ENCODE measurements at regions not wholly inside any gene's neighbourhood (a gene's known extent, or its start where the extent isn't known, plus 50 kb on each side); places are given as distances from the start of the nearest gene placed in this dataset.

DNA sequence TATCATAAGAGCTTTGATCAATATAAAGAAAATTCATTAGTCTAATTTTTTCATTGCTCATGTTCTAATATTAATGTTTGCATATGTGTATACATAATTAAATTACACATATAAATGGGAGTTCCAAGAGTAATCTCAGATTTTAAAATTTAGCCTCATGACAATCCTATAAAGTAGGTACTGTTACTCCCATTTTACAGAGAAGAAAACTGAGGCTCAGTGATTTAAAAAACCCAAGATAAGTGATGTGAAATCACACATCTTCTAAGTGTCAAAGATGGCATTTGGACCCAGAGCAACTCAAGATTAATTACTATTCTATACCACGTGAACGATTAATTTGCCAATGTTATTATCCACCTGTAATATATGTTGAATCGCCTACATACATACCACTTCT lies 122.3 kb downstream of the TM2D1 start:
- H3K4me1 Mint-ChIP-seq (ENCODE audit: low read depth in 2 of 2), result no peaks in the 10 kb centered on the region
- H3K9me3 Mint-ChIP-seq, result no peaks in the 10 kb centered on the region
- H3K36me3 Mint-ChIP-seq, result no peaks in the 10 kb centered on the region
- ATAC-seq, result no peak
- H3K27me3 Mint-ChIP-seq, result peaks cover 6 to 39% of the 10 kb centered on the region in 2 donors
- no peak for DNase-seq (ENCODE audit: low spot score)
- H3K4me3 Mint-ChIP-seq, result no peak overlapping the region
- H3K27ac Mint-ChIP-seq, result no peak overlapping the region

DNA sequence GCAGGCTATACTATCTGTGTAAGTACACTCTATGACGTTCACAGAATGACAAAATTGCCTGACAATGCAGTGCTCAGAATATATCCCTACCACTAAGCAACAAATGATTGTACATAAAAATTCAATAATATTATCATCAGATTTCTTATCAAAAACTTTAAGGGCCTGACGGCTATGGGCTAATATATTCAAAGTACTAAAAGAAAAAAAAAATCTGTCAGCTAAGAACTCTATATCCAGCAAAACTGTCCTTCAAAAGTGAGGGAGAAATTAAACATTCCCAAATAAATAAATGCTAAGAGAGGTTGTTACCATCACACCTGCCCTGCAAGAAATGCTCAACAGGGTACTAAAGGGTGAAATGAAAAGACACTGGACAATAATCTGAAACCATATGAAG lies 127.3 kb downstream of the TM2D1 start:
- Mint-ChIP-seq H3K4me1 (ENCODE audit: low read depth in 2 of 2) (no peaks in the 10 kb centered on the region), H3K27ac (no peak overlapping the region)
- no peak for DNase-seq (ENCODE audit: low spot score)

DNA sequence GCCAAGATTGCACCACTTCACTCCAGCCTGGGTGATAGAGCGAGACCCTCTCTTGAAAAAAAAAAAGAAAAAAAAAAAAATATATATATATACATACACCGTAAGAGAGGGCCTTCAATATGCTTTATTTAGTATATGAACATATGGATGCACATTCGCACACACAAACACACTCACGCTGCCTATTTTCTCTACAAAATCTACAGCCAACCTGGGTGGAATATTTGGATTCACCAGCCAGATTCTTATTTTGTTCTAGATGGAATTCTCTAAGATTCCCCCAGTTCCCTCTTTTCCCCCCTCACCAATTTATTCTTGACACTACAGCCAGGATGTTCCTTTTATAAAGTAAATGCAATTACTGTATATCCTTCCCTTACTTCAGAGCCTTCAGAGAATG lies 131.6 kb downstream of the TM2D1 start:
- no peaks in the 10 kb centered on the region for H3K36me3 Mint-ChIP-seq
- ATAC-seq (no peak), DNase-seq (ENCODE audit: low spot score) (no peak)
- no peak overlapping the region for H3K4me3 Mint-ChIP-seq
- no peak overlapping the region for H3K27ac Mint-ChIP-seq
- H3K4me1 Mint-ChIP-seq (ENCODE audit: low read depth in 2 of 2), result no peaks in the 10 kb centered on the region
- H3K27me3 Mint-ChIP-seq, result peaks cover 11 to 26% of the 10 kb centered on the region in 2 donors
- H3K9me3 Mint-ChIP-seq, result no peaks in the 10 kb centered on the region

More for the DNA sequence above, 127.3 kb downstream of the TM2D1 start:
- H3K36me3 Mint-ChIP-seq, result no peaks in the 10 kb centered on the region
- H3K27me3 Mint-ChIP-seq, result peaks cover 11 to 42% of the 10 kb centered on the region in 2 donors
- no peak for ATAC-seq
- no peak overlapping the region for H3K4me3 Mint-ChIP-seq
- H3K9me3 Mint-ChIP-seq, result no peaks in the 10 kb centered on the region

DNA sequence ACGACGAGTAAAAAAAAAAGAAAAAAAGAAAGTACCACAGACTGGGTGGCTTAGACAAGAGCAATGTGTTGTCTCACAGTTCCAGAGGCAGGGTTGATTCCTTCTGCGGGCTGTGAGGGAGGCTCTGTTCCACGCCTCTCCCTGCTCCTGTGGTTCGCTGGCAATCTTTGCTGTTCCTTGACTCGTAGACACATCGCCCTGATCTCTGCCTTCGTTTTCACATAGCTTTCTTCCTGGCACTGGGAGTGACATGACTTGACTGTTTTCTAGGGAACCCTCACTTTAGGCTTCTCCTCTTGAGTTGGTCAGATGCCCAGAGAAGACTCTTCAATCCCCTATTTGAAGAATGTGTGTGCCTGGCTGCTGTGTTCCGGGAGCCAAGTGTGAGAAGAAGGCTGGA lies 133.6 kb downstream of the TM2D1 start:
- H3K36me3 Mint-ChIP-seq, result no peaks in the 10 kb centered on the region
- H3K9me3 Mint-ChIP-seq, result no peaks in the 10 kb centered on the region
- H3K27ac Mint-ChIP-seq, result no peak overlapping the region
- ATAC-seq, result no peak
- no peak for DNase-seq (ENCODE audit: low spot score)
- H3K4me3 Mint-ChIP-seq, result no peak overlapping the region
- no peaks in the 10 kb centered on the region for H3K4me1 Mint-ChIP-seq (ENCODE audit: low read depth in 2 of 2)
- H3K27me3 Mint-ChIP-seq, result peaks cover 11 to 16% of the 10 kb centered on the region in 2 donors

DNA sequence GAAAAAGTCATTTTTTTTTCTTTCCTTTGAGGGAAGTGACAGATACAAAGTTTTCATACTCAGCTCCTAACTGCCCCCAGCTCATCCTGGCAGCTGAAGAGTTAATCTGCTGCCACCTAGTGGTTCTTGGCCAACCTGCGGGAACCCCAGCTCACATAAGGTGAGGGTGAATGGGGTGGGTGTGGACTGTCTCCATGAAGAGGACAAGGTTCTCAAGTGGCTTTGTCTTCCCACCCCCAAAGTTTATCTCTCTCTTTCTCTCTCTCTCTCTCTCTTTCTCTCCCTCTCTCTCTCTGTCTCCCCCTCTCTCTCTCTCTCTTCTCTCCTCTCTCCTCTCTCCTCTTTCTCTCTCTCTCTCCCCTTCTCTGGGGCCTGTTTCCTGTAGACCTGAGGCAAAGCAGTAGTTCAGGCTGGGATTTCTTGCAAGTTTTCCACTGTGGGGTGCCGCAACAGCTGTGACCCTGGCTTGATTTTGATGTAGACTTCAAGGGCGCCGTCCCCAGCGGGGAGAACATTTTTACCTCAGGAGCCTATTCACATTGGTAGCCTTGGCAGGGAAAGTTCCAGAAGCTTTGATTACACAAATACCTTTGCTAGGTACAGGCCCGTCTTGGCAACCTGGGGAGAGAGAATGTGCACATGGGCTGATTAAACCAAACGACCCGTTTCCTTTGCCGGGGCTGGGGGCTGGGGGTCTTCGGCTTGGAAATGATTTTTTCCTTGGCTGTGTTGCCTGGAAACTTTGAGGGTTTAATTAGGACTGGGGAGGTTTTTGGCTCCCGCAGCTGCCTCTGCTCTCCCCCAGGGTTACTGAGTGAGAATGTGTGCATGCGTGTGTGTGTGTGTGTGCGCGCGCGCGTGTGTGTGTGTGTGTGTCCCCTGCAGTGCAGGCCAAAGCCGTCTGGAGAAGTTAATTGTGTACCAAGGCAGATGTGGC lies 135.9 kb downstream of the TM2D1 start:
- H3K27me3 Mint-ChIP-seq, result peaks cover 8 to 15% of the 10 kb centered on the region in 2 donors
- DNase-seq (ENCODE audit: low spot score), result no peak
- H3K36me3 Mint-ChIP-seq, result no peaks in the 10 kb centered on the region
- H3K9me3 Mint-ChIP-seq, result no peaks in the 10 kb centered on the region
- H3K4me1 Mint-ChIP-seq (ENCODE audit: low read depth in 2 of 2), result no peaks in the 10 kb centered on the region
- H3K4me3 Mint-ChIP-seq, result no peak overlapping the region
- H3K27ac Mint-ChIP-seq, result no peak overlapping the region
- peak; percentile 70 to 74 for ATAC-seq

DNA sequence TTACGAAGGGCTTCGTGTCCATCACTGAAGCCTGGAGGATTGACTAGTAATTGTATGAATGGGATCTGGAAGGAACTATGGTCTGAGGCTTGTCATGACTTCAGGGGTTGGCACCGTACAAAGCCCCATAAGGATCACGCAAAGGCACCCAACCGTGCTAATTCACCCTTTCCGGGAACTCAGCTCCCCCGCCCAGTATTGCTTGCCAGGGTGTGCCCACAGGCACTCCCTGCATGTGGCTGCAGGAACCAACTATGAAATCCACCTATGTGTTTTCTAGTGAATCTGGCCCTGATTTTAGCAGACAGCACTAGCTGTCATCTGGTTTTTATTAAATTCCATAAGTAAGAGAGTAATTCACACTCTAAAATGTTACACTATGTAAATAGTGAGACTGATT lies 139.2 kb downstream of the TM2D1 start:
- Mint-ChIP-seq H3K4me3 (no peak overlapping the region), H3K9me3 (no peaks in the 10 kb centered on the region), H3K4me1 (ENCODE audit: low read depth in 2 of 2) (no peaks in the 10 kb centered on the region), H3K36me3 (no peaks in the 10 kb centered on the region), H3K27ac (no peak overlapping the region), H3K27me3 (no peaks in the 10 kb centered on the region)
- ATAC-seq, result no peak
- DNase-seq (ENCODE audit: low spot score), result no peak

DNA sequence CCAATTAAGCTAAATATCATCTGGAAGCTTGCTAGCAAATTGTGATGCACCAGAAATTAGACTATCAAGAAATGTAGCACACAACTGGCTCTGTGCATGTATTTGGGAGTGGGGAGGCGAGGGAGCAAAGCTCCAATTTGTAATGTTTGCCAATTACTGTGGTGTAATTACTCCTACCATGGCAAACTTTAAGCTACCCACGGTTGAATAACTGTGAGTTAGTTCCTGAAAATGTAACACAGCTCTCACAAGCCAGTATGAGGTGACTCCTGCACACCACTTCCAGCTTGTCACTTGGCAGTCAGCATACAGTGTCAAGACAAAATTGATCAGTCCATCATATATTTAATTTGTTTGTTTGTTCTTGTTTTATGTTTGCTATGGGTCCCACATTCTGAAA lies 141.2 kb downstream of the TM2D1 start:
- Mint-ChIP-seq H3K4me3 (no peak overlapping the region), H3K9me3 (no peaks in the 10 kb centered on the region), H3K36me3 (no peaks in the 10 kb centered on the region), H3K27ac (no peak overlapping the region), H3K4me1 (ENCODE audit: low read depth in 2 of 2) (no peaks in the 10 kb centered on the region), H3K27me3 (peaks cover 0 to 2% of the 10 kb centered on the region in 2 donors)
- DNase-seq (ENCODE audit: low spot score) (no peak), ATAC-seq (no peak)

DNA sequence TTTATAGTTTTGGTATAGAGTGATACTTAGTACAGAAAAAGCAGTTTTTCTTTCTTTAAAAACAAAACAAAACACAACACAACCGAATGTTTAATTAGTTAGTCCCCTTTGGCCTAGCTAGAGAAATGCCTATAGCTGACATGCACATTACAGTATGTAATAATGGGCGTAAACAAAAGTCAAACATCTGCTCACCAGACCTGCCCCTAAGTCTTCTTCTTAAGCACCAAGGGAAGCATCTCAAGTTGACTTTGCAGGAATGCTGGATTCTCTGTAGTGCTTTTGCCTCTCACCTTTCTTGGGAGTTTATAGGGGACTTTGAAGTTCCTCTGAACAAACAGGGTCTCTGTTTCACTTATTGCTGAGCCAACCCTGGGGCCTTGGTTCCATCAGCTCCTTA lies 143.7 kb downstream of the TM2D1 start:
- H3K4me1 Mint-ChIP-seq (ENCODE audit: low read depth in 2 of 2), result no peaks in the 10 kb centered on the region
- ATAC-seq (no peak), DNase-seq (ENCODE audit: low spot score) (no peak)
- H3K36me3 Mint-ChIP-seq, result no peaks in the 10 kb centered on the region
- H3K27ac Mint-ChIP-seq, result no peak overlapping the region
- no peaks in the 10 kb centered on the region for H3K9me3 Mint-ChIP-seq
- H3K4me3 Mint-ChIP-seq, result no peak overlapping the region
- H3K27me3 Mint-ChIP-seq, result peaks cover 4 to 11% of the 10 kb centered on the region in 2 donors

DNA sequence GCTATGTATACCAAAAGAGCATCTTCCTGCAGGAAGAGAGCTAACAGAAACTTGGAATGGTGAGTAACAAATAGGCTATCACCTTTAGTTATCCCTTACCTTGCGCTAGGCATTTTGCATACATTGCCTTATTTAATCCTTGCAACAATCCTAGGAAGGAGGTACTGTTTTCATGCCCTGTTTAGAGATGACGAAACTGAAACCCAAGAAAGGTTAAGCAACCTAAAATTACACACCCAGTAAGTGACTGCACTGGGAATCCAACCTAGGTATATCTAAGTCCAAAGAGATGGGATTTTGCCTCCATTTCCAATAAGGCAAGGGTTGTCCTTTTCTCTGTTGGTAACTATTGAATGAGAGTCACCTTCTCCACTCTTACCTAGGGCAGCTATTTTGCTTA lies 144.5 kb downstream of the TM2D1 start:
- Mint-ChIP-seq H3K4me3 (no peak overlapping the region), H3K27me3 (peaks cover 4 to 12% of the 10 kb centered on the region in 2 donors), H3K4me1 (ENCODE audit: low read depth in 2 of 2) (no peaks in the 10 kb centered on the region), H3K36me3 (no peaks in the 10 kb centered on the region), H3K27ac (no peak overlapping the region), H3K9me3 (no peaks in the 10 kb centered on the region)
- ATAC-seq, result no peak
- DNase-seq (ENCODE audit: low spot score), result no peak

DNA sequence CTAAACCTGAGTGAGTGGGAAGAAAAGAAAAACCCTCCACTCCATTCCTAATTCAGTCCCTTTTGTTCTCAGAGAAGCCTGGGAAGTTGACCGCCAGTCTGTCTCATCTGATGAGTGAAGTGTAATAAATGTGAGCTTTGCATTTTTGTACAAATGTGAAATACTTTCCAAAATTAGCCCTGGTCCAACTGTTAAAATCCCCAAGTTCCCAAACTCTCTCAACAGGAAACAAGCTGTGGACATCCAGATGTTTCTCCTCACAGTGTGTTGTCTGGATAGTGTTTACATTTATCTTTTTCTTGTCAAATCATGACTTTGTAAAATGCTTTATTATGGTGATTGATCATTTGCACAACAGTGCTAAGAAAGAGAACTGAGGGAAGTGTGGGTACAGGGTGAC lies 145.1 kb downstream of the TM2D1 start:
- peaks cover 4 to 12% of the 10 kb centered on the region in 2 donors for H3K27me3 Mint-ChIP-seq
- DNase-seq (ENCODE audit: low spot score), result no peak
- no peak for ATAC-seq
- H3K4me3 Mint-ChIP-seq, result no peak overlapping the region
- H3K9me3 Mint-ChIP-seq, result no peaks in the 10 kb centered on the region
- no peaks in the 10 kb centered on the region for H3K4me1 Mint-ChIP-seq (ENCODE audit: low read depth in 2 of 2)
- no peak overlapping the region for H3K27ac Mint-ChIP-seq
- no peaks in the 10 kb centered on the region for H3K36me3 Mint-ChIP-seq

DNA sequence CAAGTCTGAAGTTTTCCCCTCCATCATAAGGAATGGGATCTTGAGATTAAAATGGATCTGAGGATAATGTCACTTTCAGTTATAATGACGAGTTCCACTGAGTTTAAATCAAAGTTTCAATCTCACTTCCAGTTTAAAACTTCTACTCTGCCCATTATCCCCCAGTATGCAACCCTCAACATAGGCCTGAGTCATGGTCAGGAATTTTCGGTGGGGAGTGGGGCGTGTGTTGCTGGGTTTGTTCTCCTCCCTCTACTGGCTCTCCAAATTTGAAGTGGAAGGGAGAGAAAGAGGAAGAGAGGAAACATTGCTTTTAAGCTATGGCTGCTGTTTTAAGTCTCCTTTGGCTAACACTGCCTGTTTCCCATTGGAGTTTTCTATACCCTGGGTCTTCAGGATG lies 152.9 kb downstream of the TM2D1 start:
- peaks cover 0 to 6% of the 10 kb centered on the region in 2 donors for H3K27me3 Mint-ChIP-seq

DNA sequence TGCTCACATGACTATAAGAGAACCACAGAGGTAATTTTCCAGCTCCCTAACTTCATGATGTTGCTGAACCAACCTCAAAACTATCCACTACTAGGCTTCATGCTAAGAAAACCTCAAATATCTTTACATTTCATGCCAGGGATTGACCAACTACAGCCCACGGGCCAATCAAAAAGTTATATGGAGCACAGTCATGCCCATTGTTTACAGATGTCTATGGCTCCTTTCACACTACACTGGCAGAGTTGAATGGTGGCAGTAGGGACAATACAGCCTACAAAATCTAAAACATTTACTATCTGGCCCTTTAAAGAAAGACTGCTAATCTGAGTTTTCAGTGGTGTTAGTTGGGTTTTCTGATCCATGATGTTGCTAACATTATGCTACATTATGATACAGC lies 154.8 kb downstream of the TM2D1 start:
- no peaks in the 10 kb centered on the region for H3K36me3 Mint-ChIP-seq
- H3K4me3 Mint-ChIP-seq, result no peak overlapping the region
- no peaks in the 10 kb centered on the region for H3K27me3 Mint-ChIP-seq
- H3K27ac Mint-ChIP-seq, result no peak overlapping the region
- no peak for DNase-seq (ENCODE audit: low spot score)
- H3K9me3 Mint-ChIP-seq, result peaks cover 5% of the 10 kb centered on the region
- H3K4me1 Mint-ChIP-seq (ENCODE audit: low read depth in 2 of 2), result no peaks in the 10 kb centered on the region
- ATAC-seq, result no peak

More for the DNA sequence above, 152.9 kb downstream of the TM2D1 start:
- no peaks in the 10 kb centered on the region for H3K9me3 Mint-ChIP-seq
- no peaks in the 10 kb centered on the region for H3K36me3 Mint-ChIP-seq
- ATAC-seq, result no peak
- H3K4me1 Mint-ChIP-seq (ENCODE audit: low read depth in 2 of 2), result no peaks in the 10 kb centered on the region
- no peak for DNase-seq (ENCODE audit: low spot score)
- H3K4me3 Mint-ChIP-seq, result no peak overlapping the region
- no peak overlapping the region for H3K27ac Mint-ChIP-seq

DNA sequence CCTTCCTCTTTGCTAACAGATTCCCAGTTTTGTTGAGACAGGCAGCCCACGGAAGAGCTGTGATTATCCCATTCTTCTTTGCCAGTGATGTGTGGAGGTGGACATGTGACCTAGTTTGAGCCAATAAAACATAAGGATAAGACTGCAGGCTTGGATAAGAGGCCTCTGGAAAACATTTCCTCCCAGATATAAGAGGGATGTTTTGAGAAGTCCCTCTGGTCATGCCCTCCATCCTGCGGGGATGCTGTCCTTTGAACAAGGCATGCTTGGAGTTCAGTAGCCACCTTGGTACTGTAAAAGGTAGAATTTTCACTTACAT lies 155.7 kb downstream of the TM2D1 start:
- no peak for DNase-seq (ENCODE audit: low spot score)
- no peak for ATAC-seq
- Mint-ChIP-seq H3K4me1 (ENCODE audit: low read depth in 2 of 2) (no peaks in the 10 kb centered on the region), H3K36me3 (no peaks in the 10 kb centered on the region), H3K27me3 (no peaks in the 10 kb centered on the region), H3K4me3 (no peak overlapping the region), H3K9me3 (peaks cover 10% of the 10 kb centered on the region), H3K27ac (no peak overlapping the region)

DNA sequence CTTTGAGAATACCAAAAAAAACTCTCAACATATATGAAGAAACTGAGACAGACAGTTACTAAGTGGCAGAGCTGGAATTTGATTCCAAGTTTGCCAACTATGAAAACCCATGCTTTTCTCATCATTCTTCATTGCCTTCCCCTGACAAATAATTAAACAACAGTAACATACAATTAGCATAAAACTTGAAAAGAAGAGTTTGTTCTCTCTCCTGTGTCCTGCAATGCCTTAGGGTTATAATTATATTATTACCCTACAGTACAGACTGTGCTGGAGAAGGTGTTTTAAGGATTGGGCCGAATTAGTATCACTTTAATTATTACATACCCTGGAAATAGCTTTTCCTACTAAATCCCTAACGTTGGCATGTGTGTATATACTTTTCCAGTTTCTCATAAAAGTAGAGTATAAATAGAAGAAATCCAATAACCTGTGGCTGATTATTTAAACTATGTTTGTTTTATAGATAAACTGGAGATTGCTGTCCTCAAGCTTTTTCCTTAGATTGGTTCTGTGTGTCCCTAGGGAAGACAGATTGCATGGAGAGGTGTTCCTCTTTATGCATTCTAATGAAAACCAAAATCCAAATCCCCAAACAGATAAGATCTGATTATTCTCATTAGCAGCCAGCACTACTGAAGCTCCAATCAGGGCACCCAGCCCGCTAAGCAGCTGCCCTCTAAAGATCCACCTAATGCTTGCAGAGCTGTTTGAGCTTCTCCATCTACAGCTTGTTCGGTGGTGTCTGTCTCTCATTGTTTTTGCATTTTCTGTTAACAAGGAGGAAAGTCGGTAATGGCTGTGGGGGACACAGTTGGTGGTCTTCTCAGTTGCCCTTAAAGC lies 156.3 kb downstream of the TM2D1 start:
- H3K4me1 Mint-ChIP-seq (ENCODE audit: low read depth in 2 of 2), result no peaks in the 10 kb centered on the region
- no peak overlapping the region for H3K27ac Mint-ChIP-seq
- no peaks in the 10 kb centered on the region for H3K36me3 Mint-ChIP-seq
- DNase-seq (ENCODE audit: low spot score) (no peak), ATAC-seq (no peak)
- no peaks in the 10 kb centered on the region for H3K27me3 Mint-ChIP-seq
- H3K9me3 Mint-ChIP-seq, result peaks cover 10% of the 10 kb centered on the region
- H3K4me3 Mint-ChIP-seq, result no peak overlapping the region

Measured in natural killer cell treated with Interleukin-12 subunit alpha and Interleukin-12 subunit beta and Interleukin-15 and Interleukin-18, amount 100 ng/mL, for 72 hours (primary cell).